HTR-8/SVneo (cell line): ENCODE measurements at regions not wholly inside any gene's neighbourhood (a gene's known extent, or its start where the extent isn't known, plus 50 kb on each side); places are given as distances from the start of the nearest gene placed in this dataset.
A peak's percentile ranks its signal among the peaks of the same experiment; 100 is the strongest.

Source experiments
- DNase-seq: peaks from one replicate; pipeline ENCODE4 v3.0.0; 2011; ENCODE audit warnings: low spot score, mixed read lengths; ENCODE audit not compliant: insufficient read length
- FAIRE-seq: peaks from 2 replicates; lab custom pipeline; 2011; peaks lifted over from hg19 to GRCh38; lab: Jason Lieb, UNC

GRCh38 chr1:229035054-229035747 is 235.7 kb upstream of the RAB4A start:
- no peak for FAIRE-seq
- DNase-seq, result no peak

GRCh38 chr1:229035748-229036082 is 235.2 kb upstream of the RAB4A start:
- FAIRE-seq (no peak), DNase-seq (no peak)

GRCh38 chr1:229037806-229038405 is 233.0 kb upstream of the RAB4A start:
- no peak for DNase-seq
- no peak for FAIRE-seq

GRCh38 chr1:229040630-229041358 is 230.1 kb upstream of the RAB4A start:
- no peak for DNase-seq
- no peak for FAIRE-seq

- DNase-seq (no peak), FAIRE-seq (no peak)
Measured at GRCh38 chr1:229041946-229042345, 229.0 kb upstream of the RAB4A start.

GRCh38 chr1:229042482-229042881 is 228.4 kb upstream of the RAB4A start:
- FAIRE-seq, result no peak

GRCh38 chr1:229043115-229043514 is 227.8 kb upstream of the RAB4A start:
- DNase-seq (no peak), FAIRE-seq (no peak)

More at GRCh38 chr1:229042482-229042881, 228.4 kb upstream of the RAB4A start:
- DNase-seq, result no peak

GRCh38 chr1:229046251-229046853 is 224.6 kb upstream of the RAB4A start:
- FAIRE-seq, result no peak
- DNase-seq, result no peak

- FAIRE-seq, result no peak
- DNase-seq, result no peak
Measured at GRCh38 chr1:229047161-229047839, 223.6 kb upstream of the RAB4A start.

- DNase-seq (no peak), FAIRE-seq (no peak)
Measured at GRCh38 chr1:229047840-229048620, 222.9 kb upstream of the RAB4A start.

GRCh38 chr1:229048896-229049295 is 222.0 kb upstream of the RAB4A start:
- no peak for FAIRE-seq
- DNase-seq, result no peak

GRCh38 chr1:229056046-229056445 is 214.9 kb upstream of the RAB4A start:
- no peak for DNase-seq
- FAIRE-seq, result no peak

GRCh38 chr1:229058111-229058561 is 212.8 kb upstream of the RAB4A start:
- DNase-seq (no peak), FAIRE-seq (no peak)

- DNase-seq, result no peak
- FAIRE-seq, result no peak
Measured at GRCh38 chr1:229058729-229059128, 212.2 kb upstream of the RAB4A start.

GRCh38 chr1:229059671-229060539 is 211.0 kb upstream of the RAB4A start:
- DNase-seq (no peak), FAIRE-seq (peak; percentile 42)

- FAIRE-seq (no peak), DNase-seq (no peak)
Measured at GRCh38 chr1:229062135-229062534, 208.8 kb upstream of the RAB4A start.

GRCh38 chr1:229063154-229063773 is 207.6 kb upstream of the RAB4A start:
- DNase-seq (no peak), FAIRE-seq (no peak)
